B cell (primary cell): ENCODE measurements at regions not wholly inside any gene's neighbourhood (a gene's known extent, or its start where the extent isn't known, plus 50 kb on each side); places are given as distances from the start of the nearest gene placed in this dataset.

Experiments used
- CTCF ChIP-seq: fragments of 200-600 bp; IDR thresholded peaks from one replicate; pipeline ENCODE4 v1.8.0; 2022; ENCODE audit warnings: antibody characterized with exemption, mild to moderate bottlenecking
- EZH2 ChIP-seq: IDR thresholded peaks from 2 replicates; pipeline ENCODE4 v1.6.1; 2012; ENCODE audit warnings: borderline replicate concordance, low read depth, mild to moderate bottlenecking, moderate library complexity, low read length; ENCODE audit not compliant: insufficient read depth, poor library complexity, severe bottlenecking

- TF ChIP-seq CTCF (no peak), EZH2 (no peak)
These were observed 361.6 kb upstream of the PCDH20 start for GRCh38 chr13:61777271-61777670.
